Activated naive CD8-positive, alpha-beta T cell treated with anti-CD3 and anti-CD28 coated beads, Interleukin-2, amount 50 U/mL, for 24 hours (primary cell): ENCODE measurements at regions not wholly inside any gene's neighbourhood (a gene's known extent, or its start where the extent isn't known, plus 50 kb on each side); places are given as distances from the start of the nearest gene placed in this dataset.
"Not testable (repeated sequence)": the region's sequence is repeated elsewhere in the genome, so short reads cannot be mapped to it uniquely, and the experiment has no call there.

Experiments used
- ATAC-seq: fragments of 150-1000 bp; cut with Tn5 transposase; one replicate; pipeline ENCODE4 v1.10.0; 2021
- DNase-seq: peaks from one replicate; pipeline ENCODE4 v3.0.0; 2021
- H3K27ac Mint-ChIP-seq: one replicate; pipeline ENCODE4 v1.8.0; 2021; ENCODE audit warnings: mild to moderate bottlenecking, mixed read lengths
- H3K27me3 Mint-ChIP-seq: one replicate; pipeline ENCODE4 v1.8.0; 2021; ENCODE audit warnings: mixed read lengths
- H3K36me3 Mint-ChIP-seq: one replicate; pipeline ENCODE4 v1.8.0; 2021; ENCODE audit warnings: low read depth, mixed read lengths
- H3K4me1 Mint-ChIP-seq: one replicate; pipeline ENCODE4 v1.8.0; 2021; ENCODE audit warnings: mixed read lengths
- H3K4me3 Mint-ChIP-seq: one replicate; pipeline ENCODE4 v1.8.0; 2021; ENCODE audit warnings: mild to moderate bottlenecking, moderate library complexity, mixed read lengths
- H3K9me3 Mint-ChIP-seq: one replicate; pipeline ENCODE4 v1.8.0; 2021; ENCODE audit warnings: mixed read lengths

GRCh38 chr18:14188751-14189406 is 56.6 kb upstream of the ZNF519 start:
- not testable (repeated sequence) for H3K9me3 Mint-ChIP-seq, H3K4me3 Mint-ChIP-seq, H3K27ac Mint-ChIP-seq, H3K36me3 Mint-ChIP-seq, ATAC-seq, H3K27me3 Mint-ChIP-seq, DNase-seq
- peaks cover 21% of the 10 kb centered on the region for H3K4me1 Mint-ChIP-seq
